ENCODE measurements at regions not wholly inside any gene's neighbourhood (a gene's known extent, or its start where the extent isn't known, plus 50 kb on each side); places are given as distances from the start of the nearest gene placed in this dataset.

DNA sequence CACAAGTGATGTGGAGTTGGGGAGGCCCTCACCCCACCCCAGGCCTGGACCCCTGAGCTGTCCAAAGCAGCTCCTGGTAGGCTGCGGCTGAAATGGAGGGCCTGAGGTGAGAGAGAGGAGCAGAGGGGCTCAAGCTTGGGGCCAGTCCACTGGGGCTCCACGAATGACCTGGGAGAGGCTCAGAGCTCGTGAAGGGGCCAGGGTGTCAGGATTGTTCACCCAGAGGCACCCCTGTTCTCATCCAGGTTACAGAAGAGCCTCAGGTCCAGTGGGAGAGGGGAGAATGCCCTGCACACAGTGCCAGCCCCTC, 102.2 kb upstream of the RET start:
- peak; percentile 7 for DNase-seq

- DNase-seq, result peak; percentile 7
Observed at GRCh38 chr10:42975005-42975493, 101.8 kb upstream of the RET start.

DNA sequence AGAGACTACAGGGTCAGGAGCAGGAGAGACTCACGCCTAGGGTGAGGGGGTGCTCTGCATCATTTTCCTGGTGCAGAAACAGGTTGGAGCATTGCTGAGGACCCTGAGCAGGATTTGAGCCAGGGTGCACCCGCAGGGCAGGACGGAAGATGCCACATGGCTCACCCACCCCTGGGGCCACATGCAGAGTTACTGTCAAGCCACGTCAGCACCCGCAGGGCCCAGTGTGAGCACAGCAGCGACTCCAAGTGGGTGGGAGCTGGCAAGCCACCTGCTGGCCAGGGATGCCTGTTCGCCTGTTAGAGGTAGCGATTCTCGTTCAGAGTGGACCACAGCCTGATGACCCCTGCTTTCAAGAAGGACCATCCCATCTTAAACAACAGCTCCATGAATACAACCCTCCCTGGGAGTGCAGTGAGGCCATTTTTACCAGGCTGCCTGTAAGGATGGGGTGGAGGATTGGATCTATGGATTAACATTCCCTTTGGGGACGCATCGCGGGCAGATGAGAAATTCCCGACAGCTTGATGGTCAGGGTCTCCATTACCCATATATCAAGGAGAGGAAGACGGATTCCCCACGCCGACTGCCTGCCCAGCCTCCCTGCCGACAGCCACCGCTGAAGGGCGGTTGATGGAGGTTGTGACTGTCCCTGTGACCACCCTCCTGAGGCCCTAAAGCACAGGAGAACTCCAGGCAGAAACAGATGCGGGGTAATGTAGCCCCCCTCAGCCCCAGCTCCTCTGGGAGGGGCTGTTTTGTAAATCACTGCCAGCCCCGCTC, 101.1 kb upstream of the RET start:
- peak; percentile 7 for DNase-seq

DNA sequence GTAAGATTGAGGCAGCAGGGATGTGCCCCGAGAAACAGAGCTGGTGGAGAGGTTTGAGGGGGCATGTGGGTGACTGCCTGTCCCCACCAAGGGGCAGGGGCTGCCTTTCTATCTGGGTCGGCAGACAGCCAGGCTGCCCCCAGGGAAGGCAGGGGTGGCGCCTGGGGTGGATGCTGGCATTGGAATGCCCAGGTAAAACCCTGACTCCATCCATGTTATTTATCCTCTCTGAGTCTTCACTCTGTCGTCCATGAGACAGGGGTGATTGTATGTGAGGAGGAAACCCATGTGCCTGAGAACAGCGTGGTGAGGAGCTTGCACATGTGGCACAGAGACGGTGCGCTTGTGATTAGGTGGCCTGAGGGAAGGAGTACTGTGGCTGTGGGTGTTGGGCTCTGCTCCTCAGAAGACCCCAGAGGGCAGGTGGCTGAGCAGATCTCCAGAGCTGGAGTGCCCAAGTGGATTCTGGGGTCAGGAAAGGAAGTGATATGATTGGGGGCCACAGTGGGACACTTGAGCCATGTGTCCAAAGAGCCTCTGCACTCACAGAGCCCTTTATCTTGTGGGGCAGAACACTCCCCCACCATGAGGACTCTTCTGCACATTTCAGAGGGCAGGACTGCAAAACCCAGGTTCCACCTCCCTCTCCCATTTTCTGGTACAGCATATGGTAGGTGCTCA, 100.4 kb upstream of the RET start:
- peak; percentile 5 for DNase-seq

GRCh38 chr10:42977032-42977416, 99.8 kb upstream of the RET start:
- no peak for DNase-seq

DNA sequence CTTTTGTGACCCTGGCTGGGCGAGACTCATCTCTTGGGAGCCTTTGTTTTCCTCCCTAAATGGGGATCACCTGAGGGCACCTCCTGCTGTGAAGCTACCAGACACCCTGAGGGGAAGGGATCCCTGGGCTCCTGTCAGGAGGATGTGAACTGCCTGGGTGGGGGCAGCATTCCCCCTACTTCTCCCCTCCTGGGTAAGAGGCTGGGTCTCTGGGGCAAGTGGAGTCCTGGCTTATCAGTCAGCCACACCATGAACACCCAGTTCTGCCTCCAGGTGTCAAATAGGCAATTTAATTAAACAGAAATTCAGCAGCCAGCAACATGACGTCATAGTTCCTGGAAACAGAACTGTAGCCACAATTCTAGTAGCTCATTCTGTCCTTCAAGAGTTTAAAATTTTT, 97.7 kb upstream of the RET start:
- no peak for DNase-seq

- peak; percentile 2 for DNase-seq
Observed at GRCh38 chr10:42979721-42980467, 97.0 kb upstream of the RET start.

DNA sequence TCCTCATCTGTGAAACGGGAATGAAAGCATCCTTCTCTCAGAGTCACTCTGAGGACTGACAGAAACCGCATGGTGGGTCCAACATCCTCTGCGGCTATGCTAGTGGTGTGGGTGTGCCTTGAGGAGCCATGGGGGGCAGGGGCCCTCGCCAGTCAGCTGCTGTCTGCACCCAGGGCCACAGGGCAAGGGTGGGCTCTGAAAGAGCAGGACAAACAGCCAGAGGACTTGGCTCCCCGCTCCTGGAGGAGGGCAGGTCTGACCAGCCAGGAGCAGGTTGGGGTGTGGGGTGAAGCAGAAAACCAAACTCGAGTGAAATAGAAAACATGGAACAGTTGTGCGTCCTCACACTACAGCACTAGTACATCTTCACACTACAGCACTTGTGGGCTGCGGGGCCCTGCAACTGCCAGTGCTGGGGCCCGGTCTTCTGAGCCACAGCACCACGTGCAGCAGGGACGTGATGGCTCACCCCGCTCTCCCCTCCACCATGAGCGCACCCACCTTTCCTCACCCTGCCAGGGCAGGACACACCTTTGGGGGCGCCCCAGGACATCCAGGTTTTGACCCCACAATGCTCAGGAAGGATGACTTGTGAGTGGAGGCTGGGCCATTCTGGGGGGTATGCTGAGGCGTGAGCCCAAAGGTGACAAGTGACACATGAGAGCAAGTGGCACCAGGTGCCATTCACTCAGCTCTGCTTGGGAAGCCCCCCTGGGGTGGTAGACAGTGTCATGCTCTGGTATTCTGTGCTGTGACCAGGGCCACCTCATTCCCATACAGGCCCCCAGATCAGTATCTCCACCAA, 96.1 kb upstream of the RET start:
- peak; percentile 4 for DNase-seq

DNA sequence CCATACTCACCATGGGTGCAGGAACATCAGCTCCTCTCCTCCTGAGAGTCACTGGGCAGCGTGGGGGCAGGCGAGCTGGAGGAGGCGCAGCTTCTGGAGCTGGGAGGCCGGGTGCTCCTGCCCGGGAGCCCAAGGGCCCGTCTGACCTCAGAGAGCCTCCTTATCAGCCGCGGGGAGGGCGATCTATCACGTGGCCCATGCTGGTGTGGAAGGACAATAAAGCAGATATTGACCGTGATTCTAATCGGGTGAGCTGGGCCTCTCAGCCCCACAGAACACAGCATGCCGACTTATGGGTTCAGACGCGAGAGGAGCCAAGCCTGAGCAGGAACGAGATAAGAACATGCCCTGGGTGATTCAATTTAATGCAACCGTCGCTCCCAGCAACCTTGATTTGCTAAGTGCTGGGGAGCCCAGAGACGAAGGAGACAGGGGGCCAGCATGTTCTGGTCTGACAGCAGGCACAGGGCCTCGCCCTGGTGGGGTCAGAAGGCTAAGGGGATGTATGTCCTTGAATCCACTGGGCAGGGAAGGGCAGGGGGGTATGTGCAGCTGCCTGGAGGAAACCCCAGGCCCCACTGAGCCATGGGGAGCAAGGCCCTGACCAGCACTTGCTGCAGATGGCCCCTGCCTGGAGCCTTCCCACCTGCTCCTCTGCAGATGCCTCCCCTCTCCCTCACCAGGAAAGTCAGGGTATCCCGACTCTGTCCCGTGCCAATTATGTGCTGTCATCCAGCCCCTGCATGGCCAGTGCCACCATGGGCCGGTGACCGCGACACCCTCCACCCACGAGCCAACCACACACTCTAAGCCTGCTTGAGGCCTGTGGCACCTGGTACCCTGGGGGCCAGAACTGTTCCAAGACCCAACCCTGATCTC, 95.3 kb upstream of the RET start:
- DNase-seq, result peak; percentile 6

GRCh38 chr10:42982891-42983506, 93.9 kb upstream of the RET start:
- DNase-seq, result no peak

DNA sequence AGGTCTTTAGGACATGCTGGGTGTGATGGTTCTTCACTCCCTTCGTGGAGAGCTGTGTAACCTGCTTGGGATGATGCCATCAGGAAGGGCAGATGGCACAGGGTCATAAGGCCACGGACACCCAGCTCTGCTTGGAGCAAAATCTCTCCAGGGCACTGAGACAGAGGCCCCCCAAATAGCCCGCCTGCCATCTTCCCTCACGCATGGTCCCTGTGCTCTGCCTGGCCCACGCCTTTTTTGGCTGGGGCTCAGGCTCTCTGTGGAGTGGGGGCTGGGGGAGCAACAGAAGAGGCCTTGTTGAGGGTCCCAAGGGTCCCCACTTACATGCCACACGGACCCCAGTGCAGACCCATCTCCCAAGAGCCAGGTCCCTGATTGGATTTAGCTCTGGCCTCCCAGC, 93.3 kb upstream of the RET start:
- DNase-seq, result no peak

GRCh38 chr10:42984035-42984610, 92.7 kb upstream of the RET start:
- no peak for DNase-seq

DNA sequence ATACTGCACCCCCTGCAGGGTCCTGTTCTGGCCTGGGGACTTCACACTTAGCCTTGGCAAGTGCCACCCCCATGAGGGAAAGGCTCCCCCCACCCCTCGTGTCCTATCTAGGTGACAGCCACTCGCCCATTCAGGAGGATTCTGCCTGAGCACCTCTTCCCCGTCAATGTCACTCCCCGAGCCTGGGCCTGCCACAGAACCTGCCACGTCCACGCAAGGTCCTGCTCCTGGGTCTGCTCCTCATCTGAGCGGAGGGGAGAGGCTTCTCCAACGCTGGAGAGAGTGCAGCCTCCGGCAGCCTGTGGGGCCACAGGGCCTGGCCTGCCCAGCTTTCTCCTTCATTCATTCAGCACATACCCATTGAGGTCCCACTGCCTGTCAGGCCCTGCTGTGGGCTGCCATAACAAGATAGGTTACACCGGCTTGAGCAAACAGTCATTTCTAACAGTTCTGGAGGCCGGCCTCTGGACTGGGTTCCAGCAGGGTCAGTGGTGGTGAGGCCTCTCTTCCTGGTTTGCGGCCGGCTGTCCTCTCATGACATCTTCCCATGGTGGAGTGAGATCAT, 92.0 kb upstream of the RET start:
- no peak for DNase-seq

GRCh38 chr10:42985436-42986316, 91.2 kb upstream of the RET start:
- DNase-seq, result no peak

DNA sequence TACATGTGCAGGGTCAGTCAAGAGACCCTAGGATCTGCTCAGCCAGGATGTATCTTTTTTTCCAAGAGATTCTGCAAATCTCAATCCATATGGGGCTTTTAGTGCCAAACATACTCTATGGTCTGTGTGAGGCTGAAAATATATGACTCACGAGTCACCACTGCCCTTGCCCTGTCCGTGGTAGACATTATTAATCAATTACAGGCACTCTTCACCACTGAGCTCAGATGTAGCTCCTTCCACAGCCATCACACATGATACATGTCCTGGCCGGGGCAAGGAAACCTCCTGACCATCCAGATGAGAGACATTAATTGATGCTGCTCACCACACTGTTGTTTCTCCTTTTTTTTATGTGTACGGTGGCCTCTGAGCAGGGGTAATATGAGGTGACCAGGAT, 90.2 kb upstream of the RET start:
- no peak for DNase-seq

- no peak for DNase-seq
Observed at GRCh38 chr10:42987121-42987541, 89.7 kb upstream of the RET start.

GRCh38 chr10:42987575-42987974, 89.3 kb upstream of the RET start:
- DNase-seq, result no peak

GRCh38 chr10:42988069-42988468, 88.8 kb upstream of the RET start:
- DNase-seq, result no peak

DNA sequence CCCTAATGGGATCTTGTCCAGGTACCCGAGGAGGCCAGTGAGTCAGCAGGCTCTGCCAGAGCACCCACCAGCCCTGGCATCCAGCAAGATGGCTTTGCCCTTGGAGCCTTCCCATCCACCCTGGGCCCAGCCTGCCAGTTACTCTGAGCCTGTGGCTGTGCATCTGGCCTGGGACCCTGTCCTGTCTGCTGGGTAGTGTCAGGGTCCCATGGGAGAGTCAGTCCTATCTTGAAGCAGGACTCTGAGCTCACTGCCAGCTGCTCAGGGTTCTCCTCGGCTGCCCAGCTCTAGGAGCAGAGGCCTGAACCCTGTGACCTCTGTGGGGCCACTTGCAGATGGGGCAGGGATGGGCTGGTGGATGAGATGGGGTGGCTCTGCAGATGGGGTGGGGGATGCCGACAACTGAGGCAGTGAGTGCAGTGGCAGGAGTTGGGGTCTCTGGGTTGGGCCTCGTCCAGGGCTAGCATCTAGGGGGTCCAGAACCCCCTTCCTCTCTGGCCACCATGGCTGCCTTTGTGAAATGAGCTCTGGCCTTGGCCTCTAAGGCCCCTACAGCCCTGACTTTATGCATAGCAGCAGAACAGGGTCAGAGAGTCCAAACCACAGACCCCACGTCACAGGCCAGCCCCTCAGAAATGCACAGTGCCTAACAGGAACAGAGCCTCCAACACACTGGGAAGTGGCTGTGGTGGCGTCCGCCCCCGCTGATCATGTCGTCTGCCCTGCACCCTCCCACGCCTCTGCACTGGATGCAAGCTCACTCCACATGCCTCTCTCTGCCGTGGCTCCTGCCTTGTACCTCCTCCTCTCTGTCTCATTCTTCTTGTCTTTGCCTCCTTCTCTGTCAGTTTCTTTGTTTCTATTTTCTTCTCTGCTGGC, 88.1 kb upstream of the RET start:
- DNase-seq, result no peak
